ENCODE measurements at regions not wholly inside any gene's neighbourhood (a gene's known extent, or its start where the extent isn't known, plus 50 kb on each side); places are given as distances from the start of the nearest gene placed in this dataset.

DNA sequence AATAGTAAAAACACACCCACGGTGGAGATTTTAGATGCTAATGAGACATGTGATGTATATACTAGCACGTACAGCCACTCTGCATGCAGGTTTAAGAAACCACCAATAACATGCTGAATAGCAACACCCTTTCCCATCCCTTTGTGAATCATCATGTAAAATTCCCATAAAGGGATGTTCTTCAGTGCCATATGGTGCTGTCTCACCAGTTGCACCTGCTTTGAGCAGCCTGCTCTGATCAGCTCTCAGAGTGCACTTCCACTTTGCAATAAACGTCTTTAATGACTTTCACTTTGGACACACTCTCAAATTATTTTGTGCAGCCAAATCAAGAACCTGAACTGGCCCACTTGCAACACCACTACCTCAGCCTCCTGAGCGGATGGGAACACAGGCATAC lies 615.0 kb downstream of the ANKRD7 start:
- no peak for TF ChIP-seq POLR2A (IDR thresholded peaks at IDR 0.05)
- TF ChIP-seq, protein P1, sequence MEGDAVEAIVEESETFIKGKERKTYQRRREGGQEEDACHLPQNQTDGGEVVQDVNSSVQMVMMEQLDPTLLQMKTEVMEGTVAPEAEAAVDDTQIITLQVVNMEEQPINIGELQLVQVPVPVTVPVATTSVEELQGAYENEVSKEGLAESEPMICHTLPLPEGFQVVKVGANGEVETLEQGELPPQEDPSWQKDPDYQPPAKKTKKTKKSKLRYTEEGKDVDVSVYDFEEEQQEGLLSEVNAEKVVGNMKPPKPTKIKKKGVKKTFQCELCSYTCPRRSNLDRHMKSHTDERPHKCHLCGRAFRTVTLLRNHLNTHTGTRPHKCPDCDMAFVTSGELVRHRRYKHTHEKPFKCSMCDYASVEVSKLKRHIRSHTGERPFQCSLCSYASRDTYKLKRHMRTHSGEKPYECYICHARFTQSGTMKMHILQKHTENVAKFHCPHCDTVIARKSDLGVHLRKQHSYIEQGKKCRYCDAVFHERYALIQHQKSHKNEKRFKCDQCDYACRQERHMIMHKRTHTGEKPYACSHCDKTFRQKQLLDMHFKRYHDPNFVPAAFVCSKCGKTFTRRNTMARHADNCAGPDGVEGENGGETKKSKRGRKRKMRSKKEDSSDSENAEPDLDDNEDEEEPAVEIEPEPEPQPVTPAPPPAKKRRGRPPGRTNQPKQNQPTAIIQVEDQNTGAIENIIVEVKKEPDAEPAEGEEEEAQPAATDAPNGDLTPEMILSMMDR (IDR thresholded peaks at IDR 0.05), result no peak
- TF ChIP-seq POLR2AphosphoS5 (IDR thresholded peaks at IDR 0.05), result no peak
